ENCODE measurements at regions not wholly inside any gene's neighbourhood (a gene's known extent, or its start where the extent isn't known, plus 50 kb on each side); places are given as distances from the start of the nearest gene placed in this dataset.
"Not testable (repeated sequence)": the region's sequence is repeated elsewhere in the genome, so short reads cannot be mapped to it uniquely, and the experiment has no call there.

DNA sequence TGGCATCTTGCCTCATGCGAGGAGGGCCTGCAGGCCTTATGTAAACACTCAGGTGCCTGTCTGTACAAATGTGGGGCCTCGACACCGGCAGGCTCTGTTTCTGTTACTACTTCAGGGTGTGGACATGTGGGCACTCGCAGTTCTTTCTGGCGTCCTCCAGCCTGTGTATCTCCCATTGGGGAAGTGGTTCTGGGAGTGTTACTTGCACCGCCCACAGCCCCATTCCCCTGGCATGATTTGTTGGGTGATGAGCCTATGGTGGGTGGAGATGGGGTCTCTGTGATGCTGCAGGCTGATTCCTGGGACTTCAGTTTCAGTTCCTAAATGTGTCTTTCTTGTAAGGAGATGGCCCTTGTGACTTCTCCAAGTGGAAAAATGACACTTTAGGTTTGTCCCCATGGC, 82.1 kb upstream of the PITX1 start:
- peak; percentile 47 for DNase-seq

DNA sequence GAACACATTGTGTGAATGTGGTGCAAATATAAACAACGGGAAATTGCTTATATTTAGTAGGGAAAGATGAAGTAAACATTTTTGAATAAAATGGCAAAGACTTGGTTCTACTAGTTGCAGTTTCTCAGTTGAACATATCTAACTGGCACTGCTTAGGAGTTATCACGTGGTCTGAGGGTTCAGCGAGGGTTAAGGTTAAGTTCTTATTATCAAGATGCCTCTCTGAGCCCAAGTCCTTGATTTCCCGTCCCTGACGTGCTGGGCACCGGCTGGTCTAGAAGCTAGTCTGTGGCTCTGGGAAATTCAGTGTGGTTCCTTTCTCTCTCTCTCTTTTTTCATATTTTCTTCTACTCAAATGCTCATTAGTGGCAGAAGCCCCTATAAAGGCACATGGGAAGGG, 81.6 kb upstream of the PITX1 start:
- no peak for DNase-seq

DNA sequence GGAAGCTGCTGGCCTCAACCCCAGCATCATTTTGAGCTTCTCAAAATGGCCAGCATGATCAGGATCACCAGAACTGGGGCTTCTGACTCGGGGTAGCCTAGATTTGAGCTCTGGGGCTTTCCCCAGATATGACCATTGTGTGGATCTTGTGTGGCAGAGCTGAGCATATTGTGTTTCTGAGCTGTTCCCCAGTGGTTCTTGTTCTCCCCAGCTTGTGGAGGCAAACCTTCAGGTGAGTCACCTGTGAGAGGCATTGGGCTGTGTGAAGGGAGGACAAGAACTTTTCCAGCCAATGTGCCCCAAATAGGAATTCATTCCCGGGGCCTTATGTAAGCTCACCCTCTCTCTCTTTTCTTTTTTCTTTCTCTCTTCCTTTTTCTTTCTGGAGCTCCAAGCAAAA, 80.7 kb upstream of the PITX1 start:
- no peak for DNase-seq

DNA sequence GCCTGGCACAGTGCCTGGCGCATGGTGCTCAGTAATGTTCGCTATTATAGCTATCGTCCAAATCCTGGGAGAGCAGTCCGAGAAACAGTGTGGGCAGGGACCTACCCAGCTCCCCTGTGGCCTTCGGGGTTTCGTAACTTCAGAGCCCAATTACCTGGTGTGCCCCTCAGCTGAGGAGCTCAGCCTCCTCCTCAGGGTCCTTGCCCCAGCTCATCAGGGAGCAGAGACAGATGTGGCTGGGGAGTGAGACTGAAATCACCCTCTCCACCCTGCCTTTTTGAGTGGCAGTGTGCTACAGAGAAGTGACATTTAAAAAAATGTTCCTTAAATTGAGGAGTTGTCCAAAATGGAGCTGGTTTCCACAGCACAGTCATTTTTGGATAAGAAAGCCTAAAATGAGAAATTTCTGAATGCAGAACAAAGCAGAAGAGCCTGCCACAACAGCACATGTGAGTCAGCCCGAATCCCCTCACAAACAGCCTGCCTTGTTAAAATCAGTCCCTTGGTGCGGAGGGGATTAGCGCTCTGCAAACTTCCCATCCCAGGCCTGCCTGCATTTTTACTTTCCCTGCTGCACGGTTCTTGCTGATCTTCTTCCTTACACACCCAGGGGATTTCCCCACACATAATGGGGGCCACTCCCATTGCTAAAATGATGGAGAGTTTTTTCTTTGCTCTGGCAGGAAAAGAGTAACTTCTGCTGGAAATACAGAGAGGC, 78.1 kb upstream of the PITX1 start:
- DNase-seq, result peak; percentile 83

DNA sequence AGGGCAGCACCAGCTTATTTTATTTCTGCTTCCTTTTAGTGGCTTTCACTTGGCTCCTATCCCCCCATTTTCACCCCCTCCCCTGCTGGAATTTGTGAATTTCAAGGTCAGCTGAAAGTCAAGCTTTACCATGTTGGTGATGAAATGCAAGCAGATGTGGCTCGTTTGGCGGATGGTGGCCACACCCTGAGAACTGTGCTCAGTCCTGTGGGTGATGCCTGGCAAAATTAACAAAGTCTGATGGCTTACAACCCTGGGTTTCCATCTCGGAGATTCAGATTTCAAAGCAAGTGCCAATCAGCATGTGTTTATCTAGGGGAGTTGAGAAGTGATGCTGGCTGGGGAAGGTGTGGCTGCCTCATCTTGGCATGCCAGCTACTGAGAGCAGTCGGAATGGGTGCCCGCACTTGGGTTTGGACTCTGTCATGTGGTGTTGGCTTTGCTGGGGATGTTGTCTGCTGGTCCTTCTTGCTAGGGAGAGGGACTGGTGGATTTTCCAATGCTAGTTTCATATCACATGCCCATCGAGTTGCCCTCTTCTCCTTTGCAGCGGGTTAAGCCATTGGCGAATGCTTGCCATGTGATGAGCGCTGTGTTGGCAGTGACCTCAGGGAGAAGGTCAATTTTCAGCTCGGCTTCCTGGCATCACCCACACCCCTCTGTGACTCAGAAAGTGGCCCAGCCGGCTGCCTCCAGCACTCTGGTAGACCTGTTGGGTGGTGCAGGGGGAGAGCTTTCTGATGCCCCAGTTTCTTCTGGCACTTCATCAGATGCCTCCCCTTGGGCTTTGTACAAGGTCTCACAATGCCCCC, 77.0 kb upstream of the PITX1 start:
- no peak for DNase-seq

DNA sequence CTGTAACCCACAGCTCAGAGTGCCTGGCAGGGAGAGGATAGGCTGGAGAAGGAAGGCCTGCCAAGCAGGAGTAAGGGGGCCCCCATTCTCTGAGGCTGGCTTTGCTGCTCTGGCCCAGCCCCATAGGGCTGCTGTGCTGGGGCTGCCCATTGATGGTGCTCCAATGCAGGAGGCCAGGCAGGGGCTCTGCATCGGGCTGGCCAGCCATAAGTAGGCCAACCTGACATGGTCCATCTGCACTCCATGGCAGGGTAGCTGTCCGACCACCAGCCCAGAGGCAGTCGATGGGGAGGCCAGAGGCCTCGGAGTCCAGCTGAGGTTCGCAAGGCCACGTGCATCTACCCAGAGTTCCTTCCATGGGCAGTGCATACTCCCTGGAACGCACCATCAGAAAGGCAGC, 75.0 kb upstream of the PITX1 start:
- no peak for DNase-seq

DNA sequence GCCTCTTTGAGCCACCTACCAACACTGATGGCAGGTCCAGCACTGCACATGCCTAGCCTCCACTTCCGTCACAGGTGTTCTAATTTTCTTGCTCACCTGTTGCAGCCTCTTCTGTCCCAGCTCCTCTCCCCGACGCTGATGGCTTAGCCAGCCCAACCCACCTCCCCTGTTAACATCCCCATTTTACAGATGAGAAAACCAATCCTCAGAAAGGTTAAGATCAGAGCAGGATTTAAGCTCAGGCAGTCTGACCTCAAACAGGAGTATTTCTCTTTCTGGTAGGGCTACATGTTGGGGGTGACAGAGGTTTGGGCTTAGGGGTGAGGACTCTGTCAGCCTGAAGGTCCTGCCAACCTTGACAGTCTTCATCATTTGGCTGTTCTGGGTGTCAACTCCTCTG, 74.5 kb upstream of the PITX1 start:
- no peak for DNase-seq

DNA sequence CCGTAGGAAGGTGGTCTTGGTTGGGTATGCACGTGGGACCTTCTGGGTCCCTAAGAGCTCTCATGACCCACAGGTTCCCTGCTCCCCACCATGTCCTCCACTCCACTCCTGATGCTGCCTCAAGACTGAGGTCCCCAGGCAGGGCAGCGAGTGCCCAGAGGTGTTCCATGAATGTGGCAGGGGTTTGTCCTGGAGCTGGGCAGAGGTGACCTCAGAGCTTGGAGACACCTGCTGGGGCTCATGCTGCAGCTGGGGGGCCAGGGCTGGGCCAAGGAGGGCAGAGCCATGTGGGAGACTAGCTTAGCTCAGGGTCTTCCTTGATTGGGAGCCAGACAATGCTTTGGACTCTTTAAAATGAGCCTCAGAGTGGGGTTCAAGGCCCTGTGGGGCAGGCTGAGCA, 74.0 kb upstream of the PITX1 start:
- DNase-seq, result no peak

DNA sequence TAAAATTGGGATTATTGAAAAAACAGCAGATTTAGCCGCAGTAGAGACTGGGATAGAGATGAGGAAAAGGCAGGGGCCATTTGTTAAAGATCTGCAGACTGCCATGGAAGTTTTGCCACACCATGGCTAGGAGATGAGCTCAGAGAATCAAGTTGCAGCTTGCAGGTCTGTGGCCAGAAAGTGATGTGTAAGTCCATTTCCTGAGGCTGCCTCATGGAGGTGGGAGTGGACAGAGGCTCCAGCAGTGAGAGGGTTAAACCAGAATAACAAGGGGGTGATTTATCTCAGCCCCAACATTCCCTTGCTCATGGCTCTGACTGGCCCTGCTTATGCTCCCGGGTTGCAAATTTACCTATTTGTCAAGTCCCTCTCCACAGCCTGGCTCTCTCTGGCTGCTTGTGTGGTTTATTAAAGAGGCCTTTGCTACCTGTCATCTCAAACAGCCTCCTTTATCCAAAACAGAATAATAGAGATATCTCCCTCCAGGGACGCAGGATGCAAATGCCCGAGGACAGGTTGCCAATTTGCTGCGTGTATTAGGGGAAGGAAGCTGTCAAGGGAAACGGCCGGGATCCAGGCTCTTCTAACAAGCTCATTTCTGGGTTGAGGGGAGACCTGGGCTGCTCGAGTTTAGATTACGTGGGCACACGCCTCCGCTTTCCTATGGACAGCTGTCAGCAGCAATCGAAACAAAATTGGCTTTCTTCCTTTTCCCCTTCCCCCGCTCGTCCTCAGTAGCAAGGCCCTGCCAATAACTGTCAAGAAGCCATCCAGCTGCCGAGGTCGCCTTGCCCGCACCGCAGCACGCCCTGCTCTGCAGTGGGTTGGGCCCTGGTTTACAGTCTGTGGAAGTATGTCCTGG, 72.8 kb upstream of the PITX1 start:
- no peak for DNase-seq

DNA sequence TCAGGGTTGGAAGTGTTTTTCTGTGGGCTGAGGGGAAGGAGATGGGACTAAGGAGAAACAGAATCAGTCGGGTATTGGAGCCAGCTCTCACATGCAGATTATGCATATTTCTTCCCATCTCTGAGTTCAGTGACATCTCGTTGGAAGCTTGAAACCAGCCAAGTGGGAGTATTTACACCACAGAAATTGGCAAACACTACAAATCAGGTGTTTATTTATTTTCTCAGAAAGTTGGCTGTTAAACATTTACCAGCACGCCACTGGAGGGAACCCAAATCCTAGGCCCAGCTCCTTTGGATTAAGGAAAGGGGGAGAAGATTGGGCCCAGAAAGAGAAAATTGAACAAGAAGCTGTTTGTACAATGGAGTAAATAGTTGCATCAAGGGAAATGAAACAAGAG, 72.1 kb upstream of the PITX1 start:
- DNase-seq, result no peak

DNA sequence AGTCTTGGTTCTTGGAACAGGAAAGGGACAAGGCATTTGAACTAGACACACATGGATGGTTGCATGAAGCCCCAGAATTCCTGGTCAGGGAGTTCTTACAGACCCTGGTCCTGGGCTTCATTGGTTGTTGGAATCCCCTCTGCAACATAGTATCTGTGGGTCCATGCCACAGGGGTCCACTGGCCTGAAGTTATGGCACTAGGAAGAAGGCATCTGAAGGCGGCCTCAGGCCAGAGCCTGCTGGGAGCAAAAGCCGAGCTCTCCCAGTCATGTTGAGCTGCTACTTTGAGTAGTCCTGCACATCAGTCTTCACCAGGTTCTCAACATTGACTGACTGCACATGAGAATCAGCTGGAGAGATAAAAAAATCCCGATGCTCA, 71.1 kb upstream of the PITX1 start:
- no peak for DNase-seq

DNA sequence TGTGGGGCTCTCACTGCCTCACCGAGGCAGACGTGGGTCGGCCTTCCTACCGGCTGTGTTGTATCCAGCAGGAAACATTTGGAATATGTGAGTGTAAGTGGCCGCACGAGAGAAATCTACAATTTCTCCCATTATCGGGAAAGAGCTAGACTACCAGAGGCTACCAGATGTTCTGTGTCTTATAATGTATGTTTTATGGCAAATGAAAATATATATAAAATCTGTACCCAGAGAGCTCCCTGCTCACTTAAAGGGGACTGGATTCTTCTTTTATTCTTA, 69.5 kb upstream of the PITX1 start:
- no peak for DNase-seq

DNA sequence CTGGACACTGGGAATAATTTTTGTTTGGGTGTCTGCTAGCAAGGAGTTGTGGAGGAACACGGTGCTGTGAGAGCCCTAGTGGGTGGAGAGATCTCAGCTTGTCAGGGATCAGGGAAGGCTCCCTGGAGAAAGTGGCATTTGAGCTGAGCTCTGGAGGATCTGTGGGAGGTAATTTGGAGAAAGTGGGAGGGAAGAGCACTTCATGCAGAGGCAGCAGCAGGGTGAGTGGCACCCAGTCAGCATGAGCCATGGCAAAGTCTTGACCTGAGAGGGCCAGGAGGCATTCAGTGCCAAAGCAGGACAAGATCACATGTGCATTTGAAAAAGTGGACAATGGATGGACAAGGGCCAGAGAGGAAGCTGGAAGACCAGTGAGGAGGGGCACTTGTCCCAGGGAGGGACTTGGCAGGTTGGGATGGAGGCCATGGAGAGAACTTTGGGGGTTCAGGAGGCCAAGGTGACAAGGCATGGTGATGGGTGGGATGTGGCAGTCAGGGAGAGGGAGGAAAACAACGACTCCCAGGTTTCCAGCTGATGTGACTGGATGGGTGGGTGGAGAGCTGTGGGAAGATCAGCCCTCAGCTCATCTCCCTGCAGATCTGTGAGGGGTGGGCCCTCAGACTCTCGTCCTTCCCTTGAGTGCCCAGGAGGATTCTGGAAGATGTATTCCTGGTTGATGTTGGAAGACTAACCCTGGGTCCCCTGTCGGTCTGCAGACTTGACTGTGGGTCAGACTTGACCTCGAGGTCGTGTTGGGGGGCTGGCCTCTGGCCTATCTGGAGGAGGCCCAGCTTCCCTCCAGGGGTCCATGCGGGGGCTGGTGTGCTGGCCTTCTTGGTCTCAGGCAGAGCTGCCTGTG, 68.9 kb upstream of the PITX1 start:
- DNase-seq, result no peak

DNA sequence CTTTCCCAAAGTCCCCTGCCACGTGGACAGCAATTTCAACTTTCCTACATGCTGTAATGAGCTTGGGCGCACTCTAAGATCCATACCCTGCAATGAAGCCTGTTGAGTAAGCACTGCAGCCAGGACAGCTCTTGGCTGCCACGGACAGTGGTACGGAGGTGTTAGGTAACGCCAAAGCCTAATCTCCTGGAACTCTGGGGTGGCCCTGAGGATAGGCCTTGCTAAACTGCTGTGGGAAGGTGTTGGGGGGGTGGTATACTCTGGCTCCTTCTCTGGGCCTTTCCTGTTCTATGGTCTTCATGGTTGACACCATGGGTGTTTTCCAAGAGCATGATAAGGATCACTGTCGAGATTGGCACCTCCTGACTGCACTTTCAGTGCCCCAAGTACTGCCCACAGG, 66.4 kb upstream of the PITX1 start:
- no peak for DNase-seq

DNA sequence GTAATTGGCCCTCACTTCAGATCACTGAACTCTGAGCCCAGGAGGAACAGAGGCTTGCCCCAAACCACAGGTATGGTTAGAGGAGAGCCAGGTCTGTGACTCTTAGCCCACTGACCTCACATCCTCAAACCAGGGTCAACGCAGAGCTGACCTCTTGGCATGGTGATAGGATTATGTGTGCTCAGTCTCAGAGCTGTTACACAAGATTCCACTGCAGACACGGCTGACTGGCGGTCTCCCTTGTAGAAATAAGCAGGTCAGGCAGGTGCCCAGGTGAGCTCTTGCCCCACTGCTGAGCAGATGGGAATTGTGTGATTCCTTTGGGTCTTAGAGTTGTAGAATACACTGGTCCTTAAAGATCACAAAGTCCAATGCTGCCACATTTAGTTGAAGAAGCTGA, 66.0 kb upstream of the PITX1 start:
- DNase-seq, result no peak

DNA sequence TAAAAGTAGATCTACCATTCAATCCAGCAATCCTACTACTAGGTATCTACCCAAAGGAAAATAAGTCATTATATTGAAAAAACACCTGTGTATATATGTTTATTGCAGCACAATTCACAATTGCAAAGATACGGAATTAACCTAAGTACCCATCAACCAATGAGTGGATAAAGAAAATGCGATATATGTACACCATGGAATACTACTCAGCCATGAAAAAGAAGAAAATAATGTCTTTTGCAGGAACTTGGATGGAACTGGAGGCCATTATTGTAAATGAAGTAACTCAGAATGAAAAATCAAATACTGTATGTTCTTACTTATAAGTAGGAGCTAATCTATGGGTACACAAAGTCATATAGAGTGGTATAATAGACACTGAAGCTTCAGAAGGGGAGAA, 63.4 kb upstream of the PITX1 start:
- DNase-seq, result no peak

DNA sequence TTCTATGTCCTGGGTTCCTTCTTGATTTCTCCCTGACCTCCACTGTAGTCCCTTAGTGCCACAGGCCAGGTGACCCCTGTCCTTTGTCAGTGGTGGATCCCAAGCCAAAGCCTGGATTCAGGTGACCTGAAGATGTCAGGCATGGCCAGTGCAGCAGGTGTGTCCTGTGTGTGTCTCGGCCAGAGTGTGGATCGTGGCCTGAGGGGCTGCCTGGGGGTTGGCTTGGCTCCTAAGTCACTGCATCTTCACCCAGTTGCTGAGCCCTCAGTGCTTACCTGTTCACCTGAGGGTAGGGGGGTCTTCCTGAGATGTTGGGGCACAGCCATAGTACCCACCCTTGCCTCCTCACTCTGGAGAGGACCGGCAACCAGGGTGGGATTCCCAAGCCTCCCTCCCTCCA, 61.8 kb upstream of the PITX1 start:
- no peak for DNase-seq

DNA sequence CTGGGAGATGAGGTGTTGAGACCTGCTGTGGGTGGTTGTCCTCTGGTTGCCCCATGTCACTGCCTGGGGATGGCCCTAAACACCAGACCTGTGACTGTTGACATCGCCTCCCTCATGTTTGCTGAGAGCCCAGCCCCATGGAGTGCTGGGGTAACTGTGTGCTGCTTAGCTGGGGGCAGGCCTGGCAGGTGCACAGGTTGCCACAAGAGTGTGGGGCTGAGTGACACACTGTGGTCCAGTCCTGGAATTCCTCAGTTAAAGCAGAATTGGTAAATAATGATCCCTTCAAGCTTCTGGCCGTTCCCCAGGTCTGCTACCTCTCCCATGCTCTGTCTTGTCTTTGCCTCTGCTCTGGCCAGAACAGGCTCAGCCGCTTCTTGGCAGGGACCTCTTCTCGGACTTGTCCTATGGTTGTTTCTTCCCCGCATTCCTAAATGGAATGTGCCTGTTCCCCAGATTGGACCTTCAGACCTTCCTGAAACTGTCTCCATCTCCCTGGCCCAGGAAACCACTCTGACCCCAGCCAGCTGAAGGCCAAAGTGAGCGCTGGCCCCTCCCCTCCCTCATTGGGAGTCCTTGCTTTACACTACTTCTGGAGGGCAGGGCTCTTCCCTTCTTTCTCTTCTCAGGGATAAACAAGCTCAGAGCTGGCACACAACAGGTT, 61.2 kb upstream of the PITX1 start:
- DNase-seq, result no peak

DNA sequence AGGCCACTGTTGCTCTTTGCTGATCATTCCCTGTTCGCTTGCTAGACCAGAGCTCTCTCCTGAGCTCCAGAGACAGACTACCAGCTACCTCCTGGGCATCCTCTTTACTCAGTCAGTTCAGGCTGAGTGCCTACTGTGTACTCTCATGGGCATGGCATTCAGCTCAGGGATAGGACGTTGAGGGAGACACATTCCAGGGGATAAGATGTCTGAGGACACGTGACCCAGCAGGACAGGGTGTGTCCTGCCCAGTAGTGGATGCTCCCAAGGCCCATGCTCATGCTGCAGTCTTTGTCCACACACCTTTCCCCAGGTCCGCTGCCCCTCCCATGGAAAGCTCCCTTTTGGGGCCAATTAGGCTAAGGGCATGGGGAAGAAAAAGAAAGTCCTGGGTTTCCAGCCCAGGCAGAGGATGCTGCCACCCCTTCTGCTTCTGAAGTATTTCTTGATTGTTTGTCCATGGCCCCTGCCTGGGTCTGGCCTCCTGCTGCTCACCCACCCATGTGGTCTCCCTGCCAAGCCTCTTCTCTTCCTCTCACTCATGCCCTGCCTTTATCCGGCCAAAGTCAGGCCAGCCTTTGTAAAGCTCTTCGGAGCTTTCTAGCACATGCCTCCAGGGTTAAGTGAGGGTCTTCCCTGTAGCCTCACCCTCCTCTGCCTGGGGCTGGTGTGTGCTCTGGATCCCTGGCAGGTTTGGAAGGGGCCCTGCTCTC, 60.5 kb upstream of the PITX1 start:
- DNase-seq, result no peak

DNA sequence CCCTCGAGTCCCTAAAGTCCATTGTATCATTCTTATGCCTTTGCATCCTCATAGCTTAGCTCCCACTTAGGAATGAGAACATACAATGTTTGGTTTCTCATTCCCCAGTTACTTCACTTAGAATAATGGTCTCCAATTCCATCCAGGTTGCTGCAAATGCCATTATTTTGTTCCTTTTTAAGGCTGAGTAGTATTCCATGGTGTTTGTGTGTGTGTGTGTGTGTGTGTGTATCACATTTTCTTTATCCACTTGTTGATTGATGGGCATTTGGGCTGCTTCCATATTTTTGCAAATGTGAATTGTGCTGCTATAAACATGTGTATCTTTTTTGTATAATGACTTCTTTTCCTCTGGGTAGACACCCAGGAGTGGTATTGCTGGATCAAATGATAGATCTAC, 59.5 kb upstream of the PITX1 start:
- not testable (repeated sequence) for DNase-seq

DNA sequence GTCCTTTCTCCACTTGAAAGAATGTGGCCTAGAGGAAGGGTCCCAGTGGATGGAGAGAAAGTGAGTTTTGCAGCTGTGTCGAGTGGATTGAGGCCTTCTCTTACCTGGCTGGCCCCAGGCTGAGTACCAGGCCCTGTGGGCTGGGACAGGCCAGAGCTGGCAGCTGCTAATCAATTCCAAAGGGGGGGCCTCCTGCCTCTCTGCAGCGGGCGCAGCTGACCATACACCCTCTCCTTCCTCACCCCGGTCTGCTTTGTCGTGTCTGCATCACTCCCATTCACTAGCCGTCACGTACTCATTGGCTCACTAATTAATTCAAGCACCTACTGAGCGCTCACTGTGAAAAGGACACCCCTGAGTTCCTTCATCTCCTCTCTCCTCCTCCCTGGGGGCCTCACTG, 58.4 kb upstream of the PITX1 start:
- DNase-seq, result no peak

Data from tongue (tissue), 1 donor.